Adrenal gland (tissue), 9 donors: ENCODE measurements at regions not wholly inside any gene's neighbourhood (a gene's known extent, or its start where the extent isn't known, plus 50 kb on each side); places are given as distances from the start of the nearest gene placed in this dataset.

Experiments
- DNase-seq, 7 donors: peaks; one replicate each; pipeline ENCODE4 v3.0.0-alpha.2; 2019 to 2020
- H3K27ac ChIP-seq, 5 donors: fragments of 200-600 bp; sonication (generic) in 4 of 5; 1 replicate in 3 of 5; 2 replicates in 2 of 5; pipeline versions ENCODE4 v1.5.1 to v1.8.0; 2016 to 2020; ENCODE audit warnings: mild to moderate bottlenecking in 1 of 5
- H3K27me3 ChIP-seq: fragments of 200-600 bp; 2 replicates; pipeline ENCODE4 v1.8.0; 2021
- H3K36me3 ChIP-seq, 2 donors: fragments of 200-600 bp; replicated peaks in 1 of 2; 1 replicate in 1 of 2; 2 replicates in 1 of 2; pipeline versions ENCODE4 v1.5.1 to v1.8.0; 2018 to 2022
- H3K4me1 ChIP-seq, 2 donors: fragments of 200-600 bp; replicated peaks in 1 of 2; 1 replicate in 1 of 2; 2 replicates in 1 of 2; pipeline versions ENCODE4 v1.5.1 to v1.8.0; 2018 to 2021
- H3K4me3 ChIP-seq, 4 donors: fragments of 200-600 bp; sonication (generic) in 3 of 4; one replicate each; pipeline ENCODE4 v1.5.1; 2016 to 2018
- H3K9me3 ChIP-seq, 3 donors: fragments of 200-600 bp; sonication (generic) in 1 of 3; replicated peaks in 1 of 3; 1 replicate in 2 of 3; 2 replicates in 1 of 3; pipeline versions ENCODE4 v1.5.1 to v1.8.0; 2016 to 2021
- CTCF ChIP-seq, 6 experiments: fragments of 450-650 bp in 4 of 6; fragments of 200-600 bp in 2 of 6; sonication (generic) in 1 of 6; IDR thresholded peaks; 1 replicate in 5 of 6; 2 replicates in 1 of 6; pipeline versions ENCODE4 v1.5.1 to v1.8.0; 2016 to 2021; ENCODE audit warnings: antibody characterized with exemption in 6 of 6, mild to moderate bottlenecking in 2 of 6, moderate library complexity in 1 of 6
- POLR2A ChIP-seq, 2 donors: fragments of 450-650 bp; IDR thresholded peaks; one replicate each; pipeline ENCODE4 v1.6.1; 2017; ENCODE audit warnings: antibody characterized with exemption in 2 of 2, mild to moderate bottlenecking in 2 of 2, moderate library complexity in 1 of 2
- WGBS, 4 donors: extraction: QIAGEN DNeasy Blood & Tissue Kit in 2 of 4; methylation state at CpG; one replicate each; pipeline versions ENCODE4 v1.1.5 to v1.1.7; 2013 to 2017; 5-methylcytosine and 5-hydroxymethylcytosine counted together
- intact Hi-C, 2 donors: fragments of 100-400 bp; cut with DNase I; formaldehyde crosslinking; loops; one replicate each; pipeline versions ENCODE4 v1.14.1 to v1.15.0; 2022 to 2023
- donor health status: healthy with polysubstance abuse.
- donor health status: Bipolar disorder and iron deficiency.
- donor health status: DM: yes; HTN: yes; CAD: no.
- donor health status: DM: no; HTN: no; CAD: no.
- donor health status: DM: no; HTN: no; CAD: no.

GRCh38 chr7:63008366-63008765 lies 990.3 kb upstream of the ZNF722 start:
- no peaks in the 10 kb centered on the region for H3K9me3 ChIP-seq
- DNase-seq, result no peak
- intact Hi-C loops, result no loop called here
- H3K36me3 ChIP-seq, result no peaks in the 10 kb centered on the region
- H3K27me3 ChIP-seq, result no peaks in the 10 kb centered on the region
- no peaks in the 10 kb centered on the region for H3K4me1 ChIP-seq
- H3K27ac ChIP-seq, result no peak overlapping the region
- no peak overlapping the region for H3K4me3 ChIP-seq
- TF ChIP-seq CTCF (IDR thresholded peaks at IDR 0.05), result peak in 2 of 6 experiments; percentile 7 to 16
- TF ChIP-seq POLR2A (IDR thresholded peaks at IDR 0.05), result no peak
- WGBS, 4 donors, result 33 to 49% (median 38%) methylated on average over 2 of the region's 2 CpGs

GRCh38 chr7:63009771-63010170 lies 988.9 kb upstream of the ZNF722 start:
- no peaks in the 10 kb centered on the region for H3K9me3 ChIP-seq
- H3K27ac ChIP-seq, result no peak overlapping the region
- H3K4me3 ChIP-seq, result no peak overlapping the region
- intact Hi-C loops, result no loop called here
- no peak for DNase-seq
- 75 to 79% (median 76%) methylated on average over 7 of the region's 7 CpGs for WGBS, 4 donors
- no peaks in the 10 kb centered on the region for H3K4me1 ChIP-seq
- TF ChIP-seq POLR2A (IDR thresholded peaks at IDR 0.05), result no peak
- TF ChIP-seq CTCF (IDR thresholded peaks at IDR 0.05), result no peak
- no peaks in the 10 kb centered on the region for H3K36me3 ChIP-seq
- H3K27me3 ChIP-seq, result no peaks in the 10 kb centered on the region

GRCh38 chr7:63012633-63013183 lies 985.9 kb upstream of the ZNF722 start:
- Histone ChIP-seq H3K36me3 (no peaks in the 10 kb centered on the region), H3K4me1 (no peaks in the 10 kb centered on the region), H3K27ac (no peak overlapping the region), H3K27me3 (no peaks in the 10 kb centered on the region), H3K9me3 (no peaks in the 10 kb centered on the region), H3K4me3 (no peak overlapping the region)
- intact Hi-C loops, result no loop called here
- WGBS, 4 donors, result 50 to 59% (median 57%) methylated on average over 6 of the region's 6 CpGs
- no peak for DNase-seq
- TF ChIP-seq POLR2A (IDR thresholded peaks at IDR 0.05) (no peak), CTCF (IDR thresholded peaks at IDR 0.05) (no peak)

GRCh38 chr7:63014792-63015191 lies 983.9 kb upstream of the ZNF722 start:
- no peaks in the 10 kb centered on the region for H3K27me3 ChIP-seq
- no peak overlapping the region for H3K4me3 ChIP-seq
- intact Hi-C loops, result no loop called here
- no peaks in the 10 kb centered on the region for H3K4me1 ChIP-seq
- DNase-seq, result no peak
- no peak for TF ChIP-seq POLR2A (IDR thresholded peaks at IDR 0.05)
- WGBS, 4 donors, result 68 to 83% (median 77%) methylated on average over 8 of the region's 8 CpGs
- H3K27ac ChIP-seq, result no peak overlapping the region
- H3K36me3 ChIP-seq, result no peaks in the 10 kb centered on the region
- no peaks in the 10 kb centered on the region for H3K9me3 ChIP-seq

- H3K36me3 ChIP-seq, result no peaks in the 10 kb centered on the region
- 71 to 81% (median 78%) methylated on average over 6 to 7 of the region's 7 CpGs for WGBS, 4 donors
- H3K9me3 ChIP-seq, result no peaks in the 10 kb centered on the region
- intact Hi-C loops, result no loop called here
- no peaks in the 10 kb centered on the region for H3K27me3 ChIP-seq
- DNase-seq, result no peak
- no peak for TF ChIP-seq POLR2A (IDR thresholded peaks at IDR 0.05)
- no peak for TF ChIP-seq CTCF (IDR thresholded peaks at IDR 0.05)
- no peak overlapping the region for H3K27ac ChIP-seq
- H3K4me3 ChIP-seq, result no peak overlapping the region
- no peaks in the 10 kb centered on the region for H3K4me1 ChIP-seq
Measured at GRCh38 chr7:63023182-63023787, 975.4 kb upstream of the ZNF722 start.
